ENCODE measurements at regions not wholly inside any gene's neighbourhood (a gene's known extent, or its start where the extent isn't known, plus 50 kb on each side); places are given as distances from the start of the nearest gene placed in this dataset.
A peak's percentile ranks its signal among the peaks of the same experiment; 100 is the strongest.
"Not testable (repeated sequence)": the region's sequence is repeated elsewhere in the genome, so short reads cannot be mapped to it uniquely, and the experiment has no call there.

- Histone ChIP-seq H3K4me1 (ENCODE audit: insufficient read depth, low read length) (no peaks in the 10 kb centered on the region), H3K27me3 (ENCODE audit: insufficient read depth, low read length) (no peaks in the 10 kb centered on the region), H3K27ac (ENCODE audit: low read depth, low read length) (no peak overlapping the region), H3K4me3 (ENCODE audit: low read length in 2 of 2) (no peak overlapping the region), H3K9me3 (ENCODE audit: control insufficient read depth in 1 of 2, low read length in 2 of 2) (no peaks in the 10 kb centered on the region), H3K36me3 (ENCODE audit: insufficient read depth, low read length) (no peaks in the 10 kb centered on the region)
- Mint-ChIP-seq H3K4me3 (no peak overlapping the region), H3K9me3 (no peaks in the 10 kb centered on the region), H3K4me1 (peaks cover 3 to 8% (median 4%) of the 10 kb centered on the region in 4 donors), H3K27me3 (peaks cover 1 to 3% of the 10 kb centered on the region in 2 donors), H3K36me3 (no peaks in the 10 kb centered on the region), H3K27ac (peak overlapping the region in 1 of 7 donors; percentile 7)
- ChIA-PET POLR2A (ENCODE audit: partially characterized antibody) (no interaction called here), CTCF (ENCODE audit: partially characterized antibody) (interaction anchor here (5.9 kb wide), 1 partner anchor 9 kb away, joined by 38 read pairs; no protein-coding TSS in a partner anchor)
- no peak for DNase-seq
- intact Hi-C loops (cut with micrococcal nuclease) = no loop called here
These were observed 51.8 kb upstream of the PMAIP1 start for GRCh38 chr18:59848002-59848401.

GRCh38 chr18:59847491-59847846, 52.3 kb upstream of the PMAIP1 start:
- H3K36me3 ChIP-seq (ENCODE audit: insufficient read depth, low read length); H3K4me1 ChIP-seq (ENCODE audit: insufficient read depth, low read length); H3K4me1 Mint-ChIP-seq; H3K9me3 Mint-ChIP-seq; H3K4me3 ChIP-seq (ENCODE audit: low read length in 2 of 2); POLR2A ChIA-PET (ENCODE audit: partially characterized antibody); H3K4me3 Mint-ChIP-seq; H3K27ac ChIP-seq (ENCODE audit: low read depth, low read length); intact Hi-C loops (cut with micrococcal nuclease); H3K27me3 ChIP-seq (ENCODE audit: insufficient read depth, low read length); DNase-seq; H3K27me3 Mint-ChIP-seq; H3K36me3 Mint-ChIP-seq; H3K9me3 ChIP-seq (ENCODE audit: control insufficient read depth in 1 of 2, low read length in 2 of 2); H3K27ac Mint-ChIP-seq: not testable (repeated sequence)
- CTCF ChIA-PET (ENCODE audit: partially characterized antibody) = interaction anchor here (5.9 kb wide), 1 partner anchor 9 kb away, joined by 38 read pairs; no protein-coding TSS in a partner anchor

GRCh38 chr18:59846814-59847490, 52.8 kb upstream of the PMAIP1 start:
- H3K27me3 Mint-ChIP-seq = peaks cover 1 to 3% of the 10 kb centered on the region in 2 donors
- no peak overlapping the region for H3K4me3 ChIP-seq (ENCODE audit: low read length in 2 of 2)
- no peaks in the 10 kb centered on the region for H3K4me1 ChIP-seq (ENCODE audit: insufficient read depth, low read length)
- H3K36me3 ChIP-seq (ENCODE audit: insufficient read depth, low read length) = no peaks in the 10 kb centered on the region
- no peaks in the 10 kb centered on the region for H3K27me3 ChIP-seq (ENCODE audit: insufficient read depth, low read length)
- peaks cover 3 to 8% (median 4%) of the 10 kb centered on the region in 4 donors for H3K4me1 Mint-ChIP-seq
- H3K9me3 ChIP-seq (ENCODE audit: control insufficient read depth in 1 of 2, low read length in 2 of 2) = no peaks in the 10 kb centered on the region
- no peaks in the 10 kb centered on the region for H3K9me3 Mint-ChIP-seq
- no peak overlapping the region for H3K27ac ChIP-seq (ENCODE audit: low read depth, low read length)
- H3K36me3 Mint-ChIP-seq = no peaks in the 10 kb centered on the region
- no peak overlapping the region for H3K27ac Mint-ChIP-seq
- intact Hi-C loops (cut with micrococcal nuclease) = no loop called here
- no peak overlapping the region for H3K4me3 Mint-ChIP-seq
- CTCF ChIA-PET (ENCODE audit: partially characterized antibody) = interaction anchor here (5.9 kb wide), 1 partner anchor 8 kb away, joined by 38 read pairs; no protein-coding TSS in a partner anchor
- DNase-seq = no peak
- POLR2A ChIA-PET (ENCODE audit: partially characterized antibody) = no interaction called here

- H3K36me3 Mint-ChIP-seq = no peaks in the 10 kb centered on the region
- Histone ChIP-seq H3K36me3 (ENCODE audit: insufficient read depth, low read length) (no peaks in the 10 kb centered on the region), H3K4me3 (ENCODE audit: low read length in 2 of 2) (no peak overlapping the region), H3K4me1 (ENCODE audit: insufficient read depth, low read length) (no peaks in the 10 kb centered on the region), H3K27ac (ENCODE audit: low read depth, low read length) (no peak overlapping the region), H3K9me3 (ENCODE audit: control insufficient read depth in 1 of 2, low read length in 2 of 2) (no peaks in the 10 kb centered on the region), H3K27me3 (ENCODE audit: insufficient read depth, low read length) (no peaks in the 10 kb centered on the region)
- H3K4me3 Mint-ChIP-seq = no peak overlapping the region
- intact Hi-C loops (cut with micrococcal nuclease) = no loop called here
- peaks cover 3 to 8% (median 4%) of the 10 kb centered on the region in 4 donors for H3K4me1 Mint-ChIP-seq
- H3K27ac Mint-ChIP-seq = peak overlapping the region in 1 of 7 donors; percentile 61
- H3K27me3 Mint-ChIP-seq = peaks cover 3 to 7% of the 10 kb centered on the region in 2 donors
- ChIA-PET CTCF (ENCODE audit: partially characterized antibody) (no interaction called here), POLR2A (ENCODE audit: partially characterized antibody) (no interaction called here)
- H3K9me3 Mint-ChIP-seq = peaks cover 0 to 2% (median 0%) of the 10 kb centered on the region in 8 donors
- DNase-seq = no peak
These were observed 56.8 kb upstream of the PMAIP1 start for GRCh38 chr18:59842947-59843346.

GRCh38 chr18:59839931-59840685, 59.7 kb upstream of the PMAIP1 start:
- H3K36me3 Mint-ChIP-seq = no peaks in the 10 kb centered on the region
- CTCF ChIA-PET (ENCODE audit: partially characterized antibody) = interaction anchor here (1.6 to 6.6 kb wide), 3 partner anchors 8 to 17 kb away, joined by 5 to 38 read pairs (median 7); no protein-coding TSS in a partner anchor
- H3K27me3 Mint-ChIP-seq = peaks cover 3 to 6% of the 10 kb centered on the region in 2 donors
- peaks cover 0 to 2% (median under 1%) of the 10 kb centered on the region in 4 donors for H3K4me1 Mint-ChIP-seq
- Histone ChIP-seq H3K36me3 (ENCODE audit: insufficient read depth, low read length) (no peaks in the 10 kb centered on the region), H3K27ac (ENCODE audit: low read depth, low read length) (no peak overlapping the region), H3K4me3 (ENCODE audit: low read length in 2 of 2) (no peak overlapping the region), H3K4me1 (ENCODE audit: insufficient read depth, low read length) (no peaks in the 10 kb centered on the region), H3K9me3 (ENCODE audit: control insufficient read depth in 1 of 2, low read length in 2 of 2) (no peaks in the 10 kb centered on the region), H3K27me3 (ENCODE audit: insufficient read depth, low read length) (no peaks in the 10 kb centered on the region)
- POLR2A ChIA-PET (ENCODE audit: partially characterized antibody) = no interaction called here
- no peak overlapping the region for H3K4me3 Mint-ChIP-seq
- intact Hi-C loops (cut with micrococcal nuclease) = loop anchor here (5.0 kb wide), 1 partner anchor 1662 kb away; no protein-coding TSS in a partner anchor
- DNase-seq = no peak
- H3K9me3 Mint-ChIP-seq = peaks cover 0 to 2% (median 0%) of the 10 kb centered on the region in 8 donors
- H3K27ac Mint-ChIP-seq = peak overlapping the region in 1 of 7 donors; percentile 8

- intact Hi-C loops (cut with micrococcal nuclease) = loop anchor here (5.0 kb wide), 1 partner anchor 1663 kb away; no protein-coding TSS in a partner anchor
- H3K36me3 Mint-ChIP-seq = no peaks in the 10 kb centered on the region
- H3K9me3 ChIP-seq (ENCODE audit: control insufficient read depth in 1 of 2, low read length in 2 of 2) = no peaks in the 10 kb centered on the region
- H3K4me3 Mint-ChIP-seq = no peak overlapping the region
- POLR2A ChIA-PET (ENCODE audit: partially characterized antibody) = no interaction called here
- peaks cover 4 to 6% of the 10 kb centered on the region in 2 donors for H3K27me3 Mint-ChIP-seq
- H3K9me3 Mint-ChIP-seq = peaks cover 0 to 2% (median 0%) of the 10 kb centered on the region in 8 donors
- H3K27me3 ChIP-seq (ENCODE audit: insufficient read depth, low read length) = no peaks in the 10 kb centered on the region
- H3K4me1 Mint-ChIP-seq = peaks cover 0 to 2% (median under 1%) of the 10 kb centered on the region in 4 donors
- H3K4me3 ChIP-seq (ENCODE audit: low read length in 2 of 2) = no peak overlapping the region
- DNase-seq = no peak
- CTCF ChIA-PET (ENCODE audit: partially characterized antibody) = interaction anchor here (0.8 to 6.6 kb wide), 4 partner anchors 10 to 140 kb away, joined by 3 to 38 read pairs (median 5); no protein-coding TSS in a partner anchor
- no peak overlapping the region for H3K27ac Mint-ChIP-seq
- H3K4me1 ChIP-seq (ENCODE audit: insufficient read depth, low read length) = no peaks in the 10 kb centered on the region
- no peaks in the 10 kb centered on the region for H3K36me3 ChIP-seq (ENCODE audit: insufficient read depth, low read length)
- no peak overlapping the region for H3K27ac ChIP-seq (ENCODE audit: low read depth, low read length)
These were observed 60.5 kb upstream of the PMAIP1 start for GRCh38 chr18:59839246-59839645.

GRCh38 chr18:59837586-59837985, 62.2 kb upstream of the PMAIP1 start:
- no peaks in the 10 kb centered on the region for H3K9me3 ChIP-seq (ENCODE audit: control insufficient read depth in 1 of 2, low read length in 2 of 2)
- Mint-ChIP-seq H3K4me1 (peaks cover 0 to 2% (median under 1%) of the 10 kb centered on the region in 4 donors), H3K27ac (peak overlapping the region in 1 of 7 donors; percentile 47), H3K9me3 (peaks cover 0 to 2% (median 0%) of the 10 kb centered on the region in 8 donors), H3K36me3 (no peaks in the 10 kb centered on the region), H3K4me3 (no peak overlapping the region), H3K27me3 (peaks cover 4 to 6% of the 10 kb centered on the region in 2 donors)
- DNase-seq = peak in 4 of 5 donors; percentile 32 to 45 (median 36)
- CTCF ChIA-PET (ENCODE audit: partially characterized antibody) = interaction anchor here (0.7 to 6.6 kb wide), 9 partner anchors 10 to 657 kb away, joined by 3 to 38 read pairs (median 5); no protein-coding TSS in a partner anchor
- POLR2A ChIA-PET (ENCODE audit: partially characterized antibody) = no interaction called here
- no peaks in the 10 kb centered on the region for H3K4me1 ChIP-seq (ENCODE audit: insufficient read depth, low read length)
- H3K27ac ChIP-seq (ENCODE audit: low read depth, low read length) = no peak overlapping the region
- intact Hi-C loops (cut with micrococcal nuclease) = loop anchor here (1.0 to 5.0 kb wide), 3 partner anchors 63 to 1665 kb away; no protein-coding TSS in a partner anchor
- H3K36me3 ChIP-seq (ENCODE audit: insufficient read depth, low read length) = no peaks in the 10 kb centered on the region
- H3K4me3 ChIP-seq (ENCODE audit: low read length in 2 of 2) = no peak overlapping the region
- H3K27me3 ChIP-seq (ENCODE audit: insufficient read depth, low read length) = no peaks in the 10 kb centered on the region

All from CD4-positive, alpha-beta memory T cell (primary cell).